H9 (cell line): ENCODE measurements at regions not wholly inside any gene's neighbourhood (a gene's known extent, or its start where the extent isn't known, plus 50 kb on each side); places are given as distances from the start of the nearest gene placed in this dataset.

Experiments used
- DNase-seq: peaks from one replicate; pipeline ENCODE4 v3.0.0-alpha.2; 2017
- H2AFZ ChIP-seq: one replicate; pipeline ENCODE4 v1.6.1; 2013; ENCODE audit warnings: mild to moderate bottlenecking, low read length, control low read depth, moderate library complexity
- H2AK5ac ChIP-seq: 2 replicates; pipeline ENCODE4 v1.6.1; 2013; ENCODE audit warnings: low read length, control low read depth, mixed read lengths; ENCODE audit not compliant: insufficient read length
- H2BK120ac ChIP-seq: one replicate; pipeline ENCODE4 v1.6.1; 2013; ENCODE audit warnings: low read depth, mild to moderate bottlenecking, low read length, control low read depth, inconsistent platforms; ENCODE audit not compliant: poor library complexity, severe bottlenecking
- H2BK12ac ChIP-seq: 2 replicates; pipeline ENCODE4 v1.6.1; 2013; ENCODE audit warnings: low read length, control low read depth, mixed read lengths, low read depth; ENCODE audit not compliant: insufficient read length
- H2BK15ac ChIP-seq: 2 replicates; pipeline ENCODE4 v1.6.1; 2013; ENCODE audit warnings: low read depth, low read length, control low read depth
- H2BK20ac ChIP-seq: one replicate; pipeline ENCODE4 v1.6.1; 2013; ENCODE audit warnings: low read depth, mild to moderate bottlenecking, low read length, control low read depth, inconsistent platforms; ENCODE audit not compliant: poor library complexity, severe bottlenecking
- H2BK5ac ChIP-seq: 2 replicates; pipeline ENCODE4 v1.6.1; 2013; ENCODE audit warnings: low read length, control low read depth, mixed read lengths; ENCODE audit not compliant: insufficient read length
- H3K14ac ChIP-seq: 2 replicates; pipeline ENCODE4 v1.6.1; 2013; ENCODE audit warnings: low read length, control low read depth; ENCODE audit not compliant: insufficient read depth
- H3K18ac ChIP-seq: 2 replicates; pipeline ENCODE4 v1.6.1; 2013; ENCODE audit warnings: low read depth, mild to moderate bottlenecking, mixed read lengths, low read length, control low read depth; ENCODE audit not compliant: insufficient read length
- H3K23ac ChIP-seq: 2 replicates; pipeline ENCODE4 v1.6.1; 2013; ENCODE audit warnings: low read length, control low read depth, mixed read lengths, low read depth; ENCODE audit not compliant: insufficient read length
- H3K23me2 ChIP-seq: 2 replicates; pipeline ENCODE4 v1.6.1; 2013; ENCODE audit warnings: low read depth, mild to moderate bottlenecking, mixed read lengths, low read length, control low read depth; ENCODE audit not compliant: insufficient read length, poor library complexity, severe bottlenecking
- H3K27ac ChIP-seq: 2 replicates; pipeline ENCODE4 v1.5.1; 2013; ENCODE audit warnings: low read length, control low read depth, mixed read lengths, low read depth; ENCODE audit not compliant: insufficient read length
- H3K27me3 ChIP-seq: 2 replicates; pipeline ENCODE4 v1.6.1; 2013; ENCODE audit warnings: low read length, control low read depth, inconsistent platforms; ENCODE audit not compliant: insufficient read depth
- H3K4ac ChIP-seq: 2 replicates; pipeline ENCODE4 v1.6.1; 2013; ENCODE audit warnings: low read depth, mild to moderate bottlenecking, control low read depth, inconsistent platforms, low read length, moderate library complexity
- H3K4me1 ChIP-seq: 2 replicates; pipeline ENCODE4 v1.6.1; 2013; ENCODE audit warnings: low read length, control low read depth, inconsistent platforms; ENCODE audit not compliant: insufficient read depth
- H3K4me2 ChIP-seq: 2 replicates; pipeline ENCODE4 v1.6.1; 2013; ENCODE audit warnings: low read length, control low read depth, mixed read lengths; ENCODE audit not compliant: insufficient read length, insufficient read depth
- H3K56ac ChIP-seq: 2 replicates; pipeline ENCODE4 v1.6.1; 2013; ENCODE audit warnings: low read depth, mild to moderate bottlenecking, mixed read lengths, low read length, control low read depth; ENCODE audit not compliant: insufficient read length
- H3K79me1 ChIP-seq: 2 replicates; pipeline ENCODE4 v1.6.1; 2013; ENCODE audit warnings: low read depth, mild to moderate bottlenecking, moderate library complexity, low read length, control low read depth, inconsistent platforms; ENCODE audit not compliant: insufficient read depth, poor library complexity, severe bottlenecking
- H3K79me2 ChIP-seq: 2 replicates; pipeline ENCODE4 v1.6.1; 2013; ENCODE audit warnings: low read length, control low read depth, inconsistent platforms; ENCODE audit not compliant: insufficient read depth
- H3K9ac ChIP-seq: 2 replicates; pipeline ENCODE4 v1.6.1; 2013; ENCODE audit warnings: low read length, control low read depth, mixed read lengths; ENCODE audit not compliant: insufficient read length; ENCODE audit errors: extremely low read depth
- H3K9me3 ChIP-seq: one replicate; pipeline ENCODE4 v1.6.1; 2013; ENCODE audit warnings: low read depth, low read length, inconsistent platforms; ENCODE audit not compliant: control insufficient read depth
- H3T11ph ChIP-seq: one replicate; pipeline ENCODE4 v1.6.1; 2013; ENCODE audit warnings: mild to moderate bottlenecking, low read length, control low read depth, inconsistent platforms
- H4K20me1 ChIP-seq: one replicate; pipeline ENCODE4 v1.6.1; 2013; ENCODE audit not compliant: control insufficient read depth, insufficient read length, insufficient read depth
- H4K5ac ChIP-seq: 2 replicates; pipeline ENCODE4 v1.6.1; 2013; ENCODE audit warnings: low read depth, mild to moderate bottlenecking, mixed read lengths, low read length, control low read depth; ENCODE audit not compliant: insufficient read length
- H4K8ac ChIP-seq: replicated peaks from 2 replicates; pipeline ENCODE4 v1.6.1; 2013; ENCODE audit warnings: low read length, control low read depth, mixed read lengths, low read depth; ENCODE audit not compliant: insufficient read length
- H4K91ac ChIP-seq: 2 replicates; pipeline ENCODE4 v1.6.1; 2013; ENCODE audit warnings: low read depth, mild to moderate bottlenecking, moderate library complexity, mixed read lengths, low read length, control low read depth; ENCODE audit not compliant: insufficient read length
- H3K27ac Mint-ChIP-seq, 3 experiments: 2 replicates in 2 of 3; 3 replicates in 1 of 3; pipeline ENCODE4 v1.8.0; 2020 to 2021; ENCODE audit warnings: mixed read lengths in 3 of 3, mild to moderate bottlenecking in 1 of 3, moderate library complexity in 1 of 3
- H3K27me3 Mint-ChIP-seq: 2 replicates; pipeline ENCODE4 v1.8.0; 2021; ENCODE audit warnings: low read depth, mild to moderate bottlenecking, moderate library complexity, mixed read lengths
- H3K36me3 Mint-ChIP-seq, 3 experiments: 2 replicates in 2 of 3; 3 replicates in 1 of 3; pipeline ENCODE4 v1.8.0; 2020 to 2021; ENCODE audit warnings: low read depth in 3 of 3, mixed read lengths in 3 of 3; ENCODE audit not compliant: insufficient read depth in 1 of 3
- H3K4me1 Mint-ChIP-seq, 2 experiments: 2 replicates each; pipeline ENCODE4 v1.8.0; 2020; ENCODE audit warnings: mixed read lengths in 2 of 2
- H3K4me3 Mint-ChIP-seq, 2 experiments: 2 replicates in 1 of 2; 3 replicates in 1 of 2; pipeline ENCODE4 v1.8.0; 2020 to 2021; ENCODE audit warnings: mild to moderate bottlenecking in 2 of 2, mixed read lengths in 2 of 2, moderate library complexity in 1 of 2
- H3K9me3 Mint-ChIP-seq, 2 experiments: 2 replicates in 1 of 2; 3 replicates in 1 of 2; pipeline ENCODE4 v1.8.0; 2020; ENCODE audit warnings: mild to moderate bottlenecking in 2 of 2, mixed read lengths in 2 of 2, moderate library complexity in 1 of 2
- WGBS: extraction: QIAGEN DNeasy Blood & Tissue Kit; methylation state at CpG from one replicate; pipeline ENCODE4 v1.1.7; 2013; ENCODE audit warnings: missing lambda C conversion rate, low lambda C conversion rate, mixed read lengths; ENCODE audit not compliant: insufficient read length; ENCODE audit errors: extremely low coverage; 5-methylcytosine and 5-hydroxymethylcytosine counted together
- TF ChIP-seq, protein P1 (sequence below): fragments of 200-600 bp; sonication (generic); conservative IDR thresholded peaks from 3 replicates; pipeline ENCODE4 v1.8.0; 2021; ENCODE audit warnings: antibody characterized with exemption, mild to moderate bottlenecking

DNA sequence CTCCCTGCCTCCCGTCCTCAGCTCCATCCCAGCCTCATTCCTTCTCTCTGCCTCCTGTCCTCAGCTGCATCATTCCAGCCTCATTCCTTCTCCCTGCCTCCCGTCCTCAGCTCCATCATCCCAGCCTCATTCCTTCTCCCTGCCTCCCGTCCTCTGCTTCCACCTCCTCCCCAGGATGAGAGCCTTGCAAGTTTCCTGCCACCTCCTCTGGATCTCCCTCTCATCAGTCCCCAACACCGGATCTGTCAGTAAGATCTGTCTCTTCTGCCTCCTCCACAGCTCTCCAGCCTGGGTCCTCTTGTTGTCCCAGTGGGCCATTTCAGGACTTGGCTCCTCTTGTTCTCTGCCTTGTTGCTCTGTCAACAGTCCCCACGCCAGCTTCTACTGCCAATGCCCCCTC, 130.9 kb downstream of the NDUFA10 start:
- Histone ChIP-seq H3K4me2 (no peak overlapping the region), H2BK15ac (no peak overlapping the region), H2BK20ac (no peak overlapping the region), H2AFZ (no peak overlapping the region), H2BK120ac (no peak overlapping the region), H4K20me1 (no peaks in the 10 kb centered on the region), H2BK5ac (no peak overlapping the region), H3K79me2 (no peaks in the 10 kb centered on the region), H3K79me1 (no peaks in the 10 kb centered on the region), H2BK12ac (no peak overlapping the region), H3T11ph (no peak overlapping the region), H3K27ac (no peak overlapping the region), H4K8ac (no peak overlapping the region), H3K4me1 (no peaks in the 10 kb centered on the region; the same call in 1 of the 2 replicates), H3K23me2 (no peaks in the 10 kb centered on the region), H4K91ac (no peak overlapping the region), H3K23ac (no peak overlapping the region), H4K5ac (no peak overlapping the region), H3K4ac (no peak overlapping the region), H2AK5ac (no peak overlapping the region), H3K27me3 (no peaks in the 10 kb centered on the region), H3K9ac (no peak overlapping the region), H3K18ac (no peak overlapping the region), H3K9me3 (no peaks in the 10 kb centered on the region), H3K56ac (no peak overlapping the region), H3K14ac (no peak overlapping the region; the same call in 1 of the 2 replicates)
- Mint-ChIP-seq H3K4me1 (peaks cover 15 to 17% of the 10 kb centered on the region in 2 experiments), H3K4me3 (no peak overlapping the region), H3K36me3 (peaks cover 0 to 3% (median 0%) of the 10 kb centered on the region in 3 experiments; a peak in 2 of 7 replicates), H3K27ac (no peak overlapping the region), H3K9me3 (peaks cover 5 to 7% of the 10 kb centered on the region in 2 experiments; a peak in 2 of 5 replicates), H3K27me3 (peaks cover 21% of the 10 kb centered on the region)
- WGBS: no CpG with 5 or more reads among the region's 5 CpGs
- TF ChIP-seq, protein P1, sequence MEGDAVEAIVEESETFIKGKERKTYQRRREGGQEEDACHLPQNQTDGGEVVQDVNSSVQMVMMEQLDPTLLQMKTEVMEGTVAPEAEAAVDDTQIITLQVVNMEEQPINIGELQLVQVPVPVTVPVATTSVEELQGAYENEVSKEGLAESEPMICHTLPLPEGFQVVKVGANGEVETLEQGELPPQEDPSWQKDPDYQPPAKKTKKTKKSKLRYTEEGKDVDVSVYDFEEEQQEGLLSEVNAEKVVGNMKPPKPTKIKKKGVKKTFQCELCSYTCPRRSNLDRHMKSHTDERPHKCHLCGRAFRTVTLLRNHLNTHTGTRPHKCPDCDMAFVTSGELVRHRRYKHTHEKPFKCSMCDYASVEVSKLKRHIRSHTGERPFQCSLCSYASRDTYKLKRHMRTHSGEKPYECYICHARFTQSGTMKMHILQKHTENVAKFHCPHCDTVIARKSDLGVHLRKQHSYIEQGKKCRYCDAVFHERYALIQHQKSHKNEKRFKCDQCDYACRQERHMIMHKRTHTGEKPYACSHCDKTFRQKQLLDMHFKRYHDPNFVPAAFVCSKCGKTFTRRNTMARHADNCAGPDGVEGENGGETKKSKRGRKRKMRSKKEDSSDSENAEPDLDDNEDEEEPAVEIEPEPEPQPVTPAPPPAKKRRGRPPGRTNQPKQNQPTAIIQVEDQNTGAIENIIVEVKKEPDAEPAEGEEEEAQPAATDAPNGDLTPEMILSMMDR: no peak
- DNase-seq: peak; percentile 6
